Thymus (tissue), 11 donors: ENCODE measurements at regions not wholly inside any gene's neighbourhood (a gene's known extent, or its start where the extent isn't known, plus 50 kb on each side); places are given as distances from the start of the nearest gene placed in this dataset.

ENCODE experiments used
- DNase-seq, 9 donors: peaks; one replicate each; pipeline ENCODE4 v3.0.0-alpha.2; 2013; ENCODE audit warnings: low spot score in 9 of 9, low read depth in 6 of 9, missing footprints in 1 of 9
- H3K27ac ChIP-seq, 2 donors: one replicate each; pipeline ENCODE4 v1.5.1; 2013; ENCODE audit warnings: control low read depth in 1 of 2, low read depth in 1 of 2, low read length in 1 of 2, mild to moderate bottlenecking in 1 of 2, moderate library complexity in 1 of 2
- H3K27me3 ChIP-seq, 2 donors: one replicate each; pipeline ENCODE4 v1.5.1; 2013; ENCODE audit warnings: low read length in 1 of 2; ENCODE audit not compliant: control insufficient read depth in 2 of 2, insufficient read depth in 1 of 2
- H3K36me3 ChIP-seq, 2 donors: one replicate each; pipeline ENCODE4 v1.5.1; 2013; ENCODE audit warnings: low read length in 1 of 2, mild to moderate bottlenecking in 1 of 2, moderate library complexity in 1 of 2; ENCODE audit not compliant: control insufficient read depth in 2 of 2, insufficient read depth in 2 of 2
- H3K4me1 ChIP-seq, 2 donors: one replicate each; pipeline ENCODE4 v1.5.1; 2013; ENCODE audit warnings: low read length in 2 of 2; ENCODE audit not compliant: control insufficient read depth in 2 of 2, insufficient read depth in 2 of 2
- H3K4me3 ChIP-seq, 2 donors: one replicate each; pipeline ENCODE4 v1.5.1; 2013; ENCODE audit warnings: low read length in 2 of 2, control low read depth in 1 of 2, mild to moderate bottlenecking in 1 of 2
- H3K9me3 ChIP-seq, 2 donors: one replicate each; pipeline ENCODE4 v1.5.1; 2013; ENCODE audit warnings: low read length in 1 of 2, mild to moderate bottlenecking in 1 of 2; ENCODE audit not compliant: control insufficient read depth in 2 of 2, insufficient read depth in 1 of 2
- WGBS: extraction: QIAGEN DNeasy Blood & Tissue Kit; methylation state at CpG from one replicate; pipeline ENCODE4 v1.1.7; 2013; 5-methylcytosine and 5-hydroxymethylcytosine counted together
- donor health status: healthy.

GRCh38 chr4:32261196-32261595 is 1541.0 kb downstream of the PCDH7 start:
- Histone ChIP-seq H3K27me3 (no peaks in the 10 kb centered on the region), H3K27ac (no peak overlapping the region), H3K4me3 (no peak overlapping the region), H3K9me3 (no peaks in the 10 kb centered on the region), H3K4me1 (no peaks in the 10 kb centered on the region), H3K36me3 (no peaks in the 10 kb centered on the region)
- DNase-seq = no peak
- 93% methylated on average over 9 of the region's 9 CpGs for WGBS

DNA sequence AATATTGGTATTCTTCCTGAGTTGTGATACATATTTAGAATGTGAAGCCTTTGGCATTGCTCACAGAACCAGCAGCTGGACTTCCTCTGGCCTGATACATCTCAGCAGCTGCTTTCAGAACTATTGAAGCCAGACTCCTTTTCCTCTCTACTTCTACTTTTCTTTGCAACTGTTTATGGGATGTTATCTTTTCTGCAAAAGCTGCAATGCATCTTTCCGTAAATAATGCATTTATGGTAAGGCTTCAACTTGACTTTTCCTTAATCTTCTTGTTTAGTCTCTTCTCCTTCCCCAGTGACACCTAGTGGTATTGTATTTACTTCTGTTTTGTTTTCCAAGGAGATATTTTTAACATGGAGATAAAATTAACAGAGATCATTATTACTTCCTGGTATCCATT is 1548.7 kb downstream of the PCDH7 start:
- Histone ChIP-seq H3K27ac (no peak overlapping the region), H3K27me3 (no peaks in the 10 kb centered on the region), H3K4me1 (no peaks in the 10 kb centered on the region), H3K36me3 (no peaks in the 10 kb centered on the region), H3K9me3 (no peaks in the 10 kb centered on the region), H3K4me3 (no peak overlapping the region)
- WGBS = 47% methylated on average over 1 of the region's 1 CpG
- no peak for DNase-seq

DNA sequence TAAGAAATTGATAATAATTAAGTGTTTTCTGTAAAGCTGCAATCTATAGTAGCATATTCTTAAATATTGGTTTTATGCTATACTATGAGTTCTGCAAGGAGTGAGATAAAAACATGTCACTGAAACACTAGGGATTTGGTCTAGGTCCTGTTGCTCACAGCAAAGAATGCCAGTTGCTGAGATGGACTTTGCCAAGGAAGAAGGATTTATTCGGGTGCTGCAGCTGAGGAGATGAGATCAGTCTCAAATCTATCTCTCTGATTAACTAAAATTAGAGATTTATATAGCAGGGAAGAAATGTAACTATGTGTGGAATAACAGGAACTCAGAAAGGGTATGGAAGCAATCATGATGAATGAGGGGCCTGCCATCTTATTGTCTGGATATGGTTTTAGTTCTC is 1569.9 kb downstream of the PCDH7 start:
- no peak overlapping the region for H3K4me3 ChIP-seq
- no peak overlapping the region for H3K27ac ChIP-seq
- 94% methylated on average over 1 of the region's 1 CpG for WGBS
- no peaks in the 10 kb centered on the region for H3K9me3 ChIP-seq
- no peaks in the 10 kb centered on the region for H3K27me3 ChIP-seq
- no peak for DNase-seq
- H3K4me1 ChIP-seq = no peaks in the 10 kb centered on the region
- no peaks in the 10 kb centered on the region for H3K36me3 ChIP-seq

DNA sequence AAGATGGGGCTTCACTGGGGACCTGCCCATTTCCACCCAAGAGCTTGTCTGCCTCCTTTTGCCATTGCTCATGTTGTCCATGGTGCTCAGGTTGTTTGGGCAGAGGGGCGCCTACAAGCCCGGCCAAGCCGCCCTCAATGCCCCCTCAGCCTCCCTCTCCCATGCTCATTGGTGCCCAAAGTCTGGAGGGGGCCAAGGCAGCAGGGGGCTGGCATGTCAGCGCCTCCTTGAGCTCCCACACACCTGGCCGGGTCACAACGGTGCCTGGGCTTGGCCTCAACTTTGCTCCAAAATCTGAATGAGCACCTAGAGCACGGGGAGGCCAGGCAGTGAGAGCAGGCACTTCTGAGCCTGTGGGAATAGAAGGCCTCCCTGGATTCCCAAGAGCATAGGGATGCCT is 1598.8 kb downstream of the PCDH7 start:
- H3K4me1 ChIP-seq = no peaks in the 10 kb centered on the region
- WGBS = 94% methylated on average over 7 of the region's 7 CpGs
- H3K9me3 ChIP-seq = peaks cover 1 to 15% of the 10 kb centered on the region in 2 donors
- no peak overlapping the region for H3K27ac ChIP-seq
- no peak for DNase-seq
- H3K27me3 ChIP-seq = no peaks in the 10 kb centered on the region
- no peak overlapping the region for H3K4me3 ChIP-seq
- H3K36me3 ChIP-seq = no peaks in the 10 kb centered on the region

DNA sequence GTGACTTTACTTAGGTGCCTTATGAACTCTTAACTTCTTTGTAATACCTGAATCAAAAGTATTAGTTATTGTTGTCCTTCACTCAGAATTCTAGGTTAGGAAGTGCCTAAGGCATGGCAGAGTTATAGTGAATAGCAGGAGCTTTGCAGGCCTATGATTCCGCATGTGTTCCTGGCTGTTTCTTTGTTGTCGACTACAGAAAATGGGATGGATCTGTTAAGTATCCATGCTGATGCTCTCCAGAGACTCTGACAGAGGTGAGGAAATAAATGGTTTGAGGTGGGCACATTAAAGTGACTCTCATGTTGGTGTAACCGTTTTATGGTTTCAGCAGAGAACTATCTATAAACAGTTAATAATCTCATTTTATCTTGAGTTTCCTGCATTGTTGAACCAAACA is 1601.3 kb downstream of the PCDH7 start:
- H3K4me1 ChIP-seq = no peaks in the 10 kb centered on the region
- H3K4me3 ChIP-seq = no peak overlapping the region
- peaks cover 1 to 15% of the 10 kb centered on the region in 2 donors for H3K9me3 ChIP-seq
- H3K27ac ChIP-seq = no peak overlapping the region
- DNase-seq = no peak
- no peaks in the 10 kb centered on the region for H3K27me3 ChIP-seq
- H3K36me3 ChIP-seq = no peaks in the 10 kb centered on the region
- 84% methylated on average over 3 of the region's 3 CpGs for WGBS

GRCh38 chr4:32334759-32335158 is 1614.6 kb downstream of the PCDH7 start:
- whole genome bisulfite sequencing = 99% methylated on average over 1 of the region's 1 CpG
- no peaks in the 10 kb centered on the region for H3K36me3 ChIP-seq
- H3K27ac ChIP-seq = no peak overlapping the region
- no peak overlapping the region for H3K4me3 ChIP-seq
- H3K27me3 ChIP-seq = no peaks in the 10 kb centered on the region
- H3K4me1 ChIP-seq = no peaks in the 10 kb centered on the region
- no peaks in the 10 kb centered on the region for H3K9me3 ChIP-seq
- no peak for DNase-seq

- Histone ChIP-seq H3K4me3 (no peak overlapping the region), H3K27ac (no peak overlapping the region), H3K27me3 (no peaks in the 10 kb centered on the region), H3K4me1 (no peaks in the 10 kb centered on the region), H3K36me3 (no peaks in the 10 kb centered on the region), H3K9me3 (no peaks in the 10 kb centered on the region)
- 97% methylated on average over 2 of the region's 2 CpGs for WGBS
- DNase-seq = no peak
Observed at GRCh38 chr4:32337403-32337802, 1617.2 kb downstream of the PCDH7 start.

DNA sequence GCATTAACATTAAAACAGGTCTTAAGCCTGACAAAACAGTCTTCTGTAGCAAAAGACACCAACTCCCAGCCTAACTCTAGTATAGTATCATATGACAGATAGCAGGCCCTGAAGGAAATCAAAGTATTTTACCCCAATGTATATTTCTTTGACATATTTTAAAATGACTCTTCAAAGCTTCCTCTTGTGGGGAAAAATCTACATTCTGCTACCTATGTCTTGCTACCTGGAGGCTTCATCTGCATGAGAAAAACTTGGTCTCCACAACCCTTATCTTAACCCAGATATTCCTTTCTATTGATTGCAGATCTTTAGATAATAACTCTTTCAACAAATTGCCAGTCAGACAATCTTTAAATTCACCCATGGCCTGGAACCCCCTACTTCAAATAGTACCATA is 1620.4 kb downstream of the PCDH7 start:
- Histone ChIP-seq H3K9me3 (no peaks in the 10 kb centered on the region), H3K4me3 (no peak overlapping the region), H3K36me3 (no peaks in the 10 kb centered on the region), H3K4me1 (no peaks in the 10 kb centered on the region), H3K27me3 (no peaks in the 10 kb centered on the region), H3K27ac (no peak overlapping the region)
- no peak for DNase-seq

DNA sequence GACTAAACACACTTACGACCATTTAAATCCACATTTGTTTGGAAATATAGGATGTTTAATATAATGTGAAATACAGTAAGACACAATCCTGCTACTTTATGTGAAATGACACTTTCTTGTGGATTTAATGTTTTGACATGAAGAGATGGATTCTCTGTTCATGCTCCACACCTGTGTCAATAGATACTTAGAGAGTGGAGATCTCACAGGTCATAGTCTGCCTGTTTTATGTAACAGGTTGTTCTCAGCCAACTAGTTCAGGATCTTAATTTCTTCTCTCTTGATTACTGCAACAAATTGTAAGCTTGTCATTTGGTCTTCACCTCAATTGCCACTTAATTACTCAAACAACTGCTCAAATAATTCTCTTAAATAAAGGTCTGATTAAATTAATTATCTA is 1621.2 kb downstream of the PCDH7 start:
- Histone ChIP-seq H3K4me1 (no peaks in the 10 kb centered on the region), H3K4me3 (no peak overlapping the region), H3K27ac (no peak overlapping the region), H3K9me3 (no peaks in the 10 kb centered on the region), H3K36me3 (no peaks in the 10 kb centered on the region), H3K27me3 (no peaks in the 10 kb centered on the region)
- no peak for DNase-seq
- 90% methylated on average over 1 of the region's 1 CpG for WGBS

DNA sequence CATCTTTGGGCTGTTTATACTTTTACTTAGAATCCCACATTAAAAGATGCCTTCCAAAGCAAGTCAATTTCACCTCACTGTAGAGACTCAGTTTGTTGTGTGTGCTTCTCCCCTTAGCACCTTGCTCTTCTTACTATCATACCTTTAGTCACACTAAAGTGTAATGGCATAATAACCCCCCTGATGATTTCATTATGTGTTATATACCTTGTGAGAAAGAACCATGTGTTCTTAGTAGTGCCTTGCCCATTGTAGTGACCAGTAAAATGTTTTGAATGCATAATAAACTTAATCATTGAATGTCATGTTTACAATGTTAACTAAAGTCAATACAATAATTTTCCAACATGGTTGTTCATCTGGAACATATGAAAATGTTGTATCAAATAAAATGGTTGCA is 1621.9 kb downstream of the PCDH7 start:
- H3K4me3 ChIP-seq = no peak overlapping the region
- H3K27me3 ChIP-seq = no peaks in the 10 kb centered on the region
- H3K9me3 ChIP-seq = no peaks in the 10 kb centered on the region
- no peaks in the 10 kb centered on the region for H3K4me1 ChIP-seq
- DNase-seq = no peak
- H3K27ac ChIP-seq = no peak overlapping the region
- no peaks in the 10 kb centered on the region for H3K36me3 ChIP-seq
